ENCODE measurements at regions not wholly inside any gene's neighbourhood (a gene's known extent, or its start where the extent isn't known, plus 50 kb on each side); places are given as distances from the start of the nearest gene placed in this dataset.

DNA sequence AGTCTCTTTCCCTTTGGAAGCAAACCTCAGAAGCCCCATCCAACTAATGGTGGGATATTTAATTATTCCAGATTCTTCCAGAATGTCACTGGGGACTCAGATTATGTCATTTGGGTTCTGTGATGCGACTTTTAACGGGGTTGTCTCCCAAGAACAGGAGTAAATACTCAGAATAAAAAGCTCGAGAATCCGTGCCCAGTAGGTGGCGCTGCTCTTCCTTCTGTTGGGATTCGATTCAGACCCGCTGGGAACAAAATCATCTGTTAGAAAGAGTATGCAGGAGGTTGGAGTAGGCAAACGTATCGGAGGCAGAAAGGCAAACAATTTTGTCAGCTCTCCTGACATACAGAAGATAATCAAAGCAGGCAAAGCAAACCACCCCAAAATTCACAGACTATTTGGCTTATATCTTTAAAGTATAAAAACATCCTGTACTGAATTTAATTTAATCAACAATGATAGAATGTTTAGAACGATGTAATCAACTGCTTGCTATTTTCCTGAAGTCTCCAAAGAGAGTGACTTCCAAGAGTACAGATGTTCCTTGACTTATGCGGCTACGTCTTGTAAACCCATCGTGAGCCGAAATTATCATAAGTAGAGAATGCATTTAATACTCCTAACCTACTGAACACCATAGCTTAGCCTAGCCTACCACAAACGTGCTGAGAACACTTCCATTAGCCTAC, 169.8 kb upstream of the RAI14 start:
- peak; percentile 52 for DNase-seq (ENCODE audit: low spot score)

DNA sequence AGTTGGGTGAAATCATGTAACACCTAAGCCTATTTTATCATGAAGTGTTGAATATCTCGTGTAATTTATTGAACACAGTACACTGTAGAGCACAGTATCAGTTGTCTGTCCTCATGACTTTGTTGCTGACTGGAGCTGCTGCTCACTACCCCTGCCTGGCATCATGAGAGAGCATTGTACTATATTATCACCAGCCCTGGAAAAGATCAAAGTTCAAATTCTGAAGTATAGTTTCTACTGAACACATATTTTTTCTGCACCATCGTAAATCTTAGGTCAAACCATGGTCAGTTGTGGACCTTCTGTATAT, 169.3 kb upstream of the RAI14 start:
- no peak for DNase-seq (ENCODE audit: low spot score)

DNA sequence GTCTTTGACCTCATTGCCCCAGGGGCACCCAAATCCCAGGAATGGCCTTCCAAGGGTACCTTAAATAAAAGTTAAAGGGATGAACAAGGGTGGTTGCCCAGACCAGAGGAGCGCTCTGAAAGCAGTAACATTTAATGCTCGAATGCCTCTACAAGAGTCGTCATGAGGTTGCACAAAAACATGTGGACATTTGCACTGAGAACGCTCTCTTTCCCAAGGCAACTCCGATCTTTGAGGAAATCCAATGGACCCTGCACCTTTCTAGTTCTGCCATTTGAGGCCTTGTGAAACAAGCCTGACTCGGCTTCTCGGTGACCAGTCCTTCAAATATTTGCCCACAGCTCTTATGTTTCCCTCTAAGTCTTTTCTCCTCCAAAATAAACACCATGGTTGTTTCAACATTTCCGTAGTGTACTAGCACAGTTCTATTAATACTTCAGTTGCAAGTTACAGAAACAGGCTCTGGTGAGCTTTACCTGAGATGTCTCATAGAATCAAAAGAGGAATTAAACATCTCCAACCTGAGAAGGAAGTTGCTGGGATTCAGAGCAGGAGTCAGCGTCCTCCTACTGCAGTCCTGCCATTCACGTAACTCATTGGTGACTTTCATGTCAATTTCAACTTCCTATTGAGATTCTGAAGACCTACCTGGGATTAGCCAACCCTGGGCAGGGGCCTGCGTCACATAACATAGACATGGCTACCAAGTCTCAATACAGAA, 168.8 kb upstream of the RAI14 start:
- no peak for DNase-seq (ENCODE audit: low spot score)

DNA sequence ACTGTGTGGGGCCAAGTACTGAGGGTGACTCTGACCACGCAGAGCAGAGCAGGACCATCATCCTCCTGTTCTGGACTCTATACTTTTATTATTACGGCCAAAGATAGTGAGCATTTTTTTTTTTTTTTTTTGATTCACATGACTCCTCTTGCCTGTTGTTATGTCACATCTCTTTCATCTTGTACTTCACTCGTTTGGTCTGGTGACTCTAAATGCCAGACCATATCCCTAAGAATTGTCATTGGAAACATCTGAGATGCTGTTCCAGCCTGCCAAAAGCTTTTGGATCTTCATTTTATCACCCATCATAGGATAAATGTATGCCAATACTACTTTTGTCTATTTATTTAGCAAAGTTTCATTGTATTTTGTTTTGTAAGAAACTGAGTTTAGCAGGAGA, 168.2 kb upstream of the RAI14 start:
- DNase-seq (ENCODE audit: low spot score): no peak

DNA sequence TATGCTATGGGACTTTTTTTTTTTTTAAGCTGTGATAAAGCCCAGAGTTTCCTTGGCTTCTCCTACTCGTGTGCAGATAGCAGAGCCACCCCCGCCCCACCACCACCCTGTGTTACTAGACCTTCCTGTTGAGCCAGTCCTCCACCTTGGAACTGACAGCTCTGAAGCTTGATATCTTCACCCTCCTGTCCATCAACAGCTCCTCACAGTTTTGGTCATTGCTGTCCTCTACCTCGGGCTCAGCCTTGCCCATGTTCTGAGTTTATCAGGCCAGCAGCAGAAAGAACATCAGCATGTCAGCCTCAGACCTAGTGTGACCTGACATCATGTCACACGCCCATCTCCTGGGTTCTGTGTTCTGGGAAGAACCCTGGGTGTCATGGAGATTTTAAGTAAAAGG, 167.1 kb upstream of the RAI14 start:
- no peak for DNase-seq (ENCODE audit: low spot score)

DNA sequence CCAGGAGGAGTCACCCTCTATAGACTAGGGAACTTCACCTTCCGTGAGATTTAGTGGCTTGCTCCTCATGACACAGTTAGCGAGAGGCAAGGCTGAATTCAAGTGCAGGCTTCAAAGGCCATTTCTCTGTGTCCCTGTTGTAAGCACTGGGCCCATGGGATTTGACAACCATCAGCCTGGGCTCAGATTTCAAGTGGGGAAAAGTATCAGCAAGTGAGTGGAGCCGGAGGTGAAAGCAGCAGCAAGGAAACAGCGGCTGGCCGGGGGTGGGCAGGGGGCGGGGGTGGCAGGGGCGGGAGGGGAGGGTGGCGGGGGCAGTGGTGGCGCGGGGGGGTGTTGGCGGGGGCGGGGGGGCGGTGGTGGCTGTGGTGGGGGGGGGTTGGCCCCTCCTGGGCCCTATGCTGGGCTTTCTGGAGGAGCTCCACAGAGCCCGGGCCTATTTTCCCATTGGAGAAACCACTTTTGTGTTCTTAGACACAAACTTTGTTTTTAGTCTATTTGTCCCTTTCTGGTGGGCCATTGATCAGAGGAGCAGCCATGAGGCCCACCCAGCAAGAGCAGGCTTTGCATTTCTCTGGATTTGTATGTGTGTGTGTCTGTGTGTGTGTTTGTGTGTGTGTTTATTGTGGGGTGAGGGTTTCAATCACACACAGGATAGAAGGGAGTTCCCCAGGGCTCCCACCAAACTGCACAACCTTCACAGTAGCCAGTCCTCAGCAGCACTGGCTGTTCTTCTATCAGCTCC, 165.4 kb upstream of the RAI14 start:
- no peak for DNase-seq (ENCODE audit: low spot score)

DNA sequence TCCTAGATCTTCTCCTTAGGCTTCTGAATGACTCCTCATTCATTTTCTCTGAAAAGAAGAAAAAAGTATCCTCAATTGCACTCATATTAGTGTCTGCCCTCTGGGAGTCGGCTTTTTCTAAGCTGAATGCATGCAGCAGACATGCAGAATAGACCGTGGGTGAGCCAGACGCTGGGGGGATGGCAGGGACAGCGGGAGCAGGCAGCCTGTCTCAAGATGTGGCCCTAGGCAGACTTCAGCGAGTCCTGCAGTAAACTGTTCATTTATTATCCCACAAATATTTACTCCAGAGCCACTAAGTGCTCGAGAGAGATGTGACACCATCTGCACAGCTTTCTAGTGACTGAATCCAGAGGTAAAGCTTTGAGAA, 164.9 kb upstream of the RAI14 start:
- no peak for DNase-seq (ENCODE audit: low spot score)

DNA sequence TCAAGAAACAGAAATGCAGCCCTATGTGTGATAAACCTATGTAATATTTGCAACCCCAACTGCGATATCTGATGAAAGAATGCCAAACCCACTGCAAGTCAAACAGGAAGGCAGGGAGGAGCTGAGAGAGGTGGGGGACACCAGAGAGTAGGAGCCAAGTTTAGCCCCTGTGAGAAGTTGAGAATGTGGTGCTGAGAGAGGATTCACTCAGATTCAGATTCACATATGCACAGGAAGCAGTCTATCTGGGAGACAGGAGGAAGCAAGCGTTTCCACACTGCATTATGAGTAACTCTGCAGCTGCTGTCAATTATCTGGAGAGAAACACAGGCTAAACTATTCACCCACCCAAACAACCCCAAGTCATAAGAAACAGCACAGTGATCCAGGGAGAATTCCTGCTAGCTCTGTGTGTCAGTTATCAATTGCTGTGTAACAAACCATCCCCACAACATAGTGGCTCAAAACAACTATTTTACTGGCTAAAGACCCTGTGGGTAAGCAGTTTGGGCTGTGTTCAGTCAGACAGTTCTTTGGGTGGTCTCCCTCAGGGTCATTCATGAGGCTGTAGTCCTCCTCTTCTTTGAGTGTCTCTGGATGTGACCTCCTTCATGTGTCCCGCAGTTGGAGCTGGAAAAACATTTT, 161.9 kb upstream of the RAI14 start:
- DNase-seq (ENCODE audit: low spot score): no peak

DNA sequence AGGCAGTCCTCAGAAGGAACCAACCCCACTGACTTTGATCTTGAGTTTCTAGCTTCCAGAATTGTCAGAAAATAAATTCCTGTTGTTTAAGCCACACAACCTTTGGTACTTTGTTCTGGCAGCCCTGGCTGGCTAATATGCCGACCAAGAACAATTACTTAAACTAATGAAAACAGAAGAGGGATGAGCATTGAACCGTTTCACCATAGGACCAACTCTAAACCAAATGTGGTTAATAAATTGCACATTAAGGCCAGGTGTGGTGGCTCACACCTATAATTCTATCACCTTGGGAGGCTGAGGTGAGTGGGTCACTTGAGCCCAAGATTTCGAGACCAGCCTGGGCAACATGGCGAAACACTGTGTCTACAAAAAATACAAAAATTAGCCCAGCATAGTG, 160.9 kb upstream of the RAI14 start:
- no peak for DNase-seq (ENCODE audit: low spot score)

DNA sequence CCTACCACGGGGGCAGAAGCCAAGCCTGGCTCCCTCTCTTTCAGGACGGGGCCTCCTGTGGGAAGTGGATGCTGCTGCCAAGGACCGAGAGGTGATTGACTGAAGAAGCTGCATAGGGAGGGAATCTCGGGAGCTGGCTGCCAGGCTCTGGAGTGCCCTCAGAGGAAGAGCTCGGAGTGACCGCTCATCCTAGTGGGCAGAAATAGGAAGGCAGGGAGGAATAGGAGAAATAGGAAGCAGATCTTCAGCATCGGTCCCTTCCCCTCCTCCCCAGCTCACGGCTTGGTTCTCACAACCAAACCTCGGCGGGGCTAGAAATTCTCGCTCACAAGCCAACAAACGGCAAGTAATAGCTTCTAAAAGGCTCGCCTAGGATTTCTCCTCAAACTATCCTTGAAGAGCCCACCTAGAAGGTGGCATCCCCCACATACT, 159.9 kb upstream of the RAI14 start:
- no peak for DNase-seq (ENCODE audit: low spot score)

DNA sequence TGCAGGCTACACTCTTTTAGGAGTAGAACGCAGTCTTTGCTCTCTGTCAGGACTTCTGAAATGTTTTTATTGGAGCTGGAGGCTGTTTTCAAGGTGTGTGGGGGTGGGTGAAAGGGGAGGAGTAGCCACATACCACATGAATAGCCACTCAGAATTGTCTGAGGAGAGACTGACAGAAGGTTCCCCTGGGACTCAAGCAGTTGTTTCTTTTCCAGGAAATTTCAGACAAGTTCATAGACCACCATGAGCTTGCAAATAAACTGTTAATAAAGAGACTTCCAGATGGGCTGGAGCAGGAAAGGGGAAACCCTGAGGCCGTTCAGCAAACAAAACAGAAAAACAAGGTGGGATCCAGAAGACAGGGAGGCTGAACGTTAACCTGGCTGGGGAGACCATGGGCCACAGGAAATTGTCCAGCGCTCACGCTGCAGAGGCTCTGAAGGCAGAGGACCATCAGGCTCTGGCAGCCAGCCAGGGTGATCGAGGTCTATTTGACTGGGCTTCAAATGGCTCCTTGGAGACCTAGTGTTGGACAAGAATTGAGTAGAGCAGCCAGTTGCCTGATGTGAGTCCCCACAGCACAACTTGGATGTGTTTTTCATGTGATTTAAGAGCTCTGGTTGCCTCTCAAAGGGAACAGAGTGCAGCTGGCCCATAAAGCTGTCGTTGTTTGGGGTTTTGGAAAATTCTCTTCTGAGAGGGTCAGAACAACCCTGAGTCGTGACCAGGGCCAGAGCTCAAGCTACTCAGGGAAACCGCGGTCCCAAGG, 159.2 kb upstream of the RAI14 start:
- DNase-seq (ENCODE audit: low spot score): no peak

DNA sequence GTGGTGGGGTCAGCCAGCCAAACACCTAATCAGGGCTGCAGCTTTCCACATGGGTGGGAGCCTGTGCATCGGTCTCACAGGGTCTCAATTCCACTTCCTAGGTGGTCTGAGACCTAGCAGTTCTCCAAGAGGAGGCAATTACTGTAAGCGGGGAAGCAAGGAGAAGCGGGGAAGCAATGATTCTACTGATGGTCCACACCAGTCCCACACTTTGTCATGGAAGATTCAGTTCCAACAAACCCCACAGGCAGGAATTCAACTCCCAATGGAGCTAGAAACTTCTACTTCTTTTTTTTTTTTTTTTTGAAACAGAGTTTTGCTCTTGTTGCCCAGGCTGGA, 158.7 kb upstream of the RAI14 start:
- no peak for DNase-seq (ENCODE audit: low spot score)

DNA sequence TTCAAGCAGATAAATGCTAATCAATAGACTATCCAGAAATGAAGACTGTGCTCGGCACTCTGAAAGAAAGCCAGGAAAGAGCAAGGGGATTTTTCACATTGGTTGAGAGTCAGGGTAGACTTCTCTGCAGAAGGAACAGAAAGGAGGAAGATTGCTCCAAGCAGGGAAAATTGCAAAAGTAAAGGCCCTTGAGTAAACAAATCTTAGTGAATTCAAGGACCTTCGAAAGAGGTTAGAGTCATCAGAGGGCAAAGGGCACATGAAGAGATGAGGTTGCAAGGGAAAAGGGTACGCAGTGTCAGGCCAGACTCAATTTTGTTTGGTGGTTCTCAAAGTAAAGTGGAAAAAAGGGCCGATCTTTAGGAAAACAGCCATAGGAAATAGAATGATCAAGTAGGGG, 157.6 kb upstream of the RAI14 start:
- DNase-seq (ENCODE audit: low spot score): no peak

DNA sequence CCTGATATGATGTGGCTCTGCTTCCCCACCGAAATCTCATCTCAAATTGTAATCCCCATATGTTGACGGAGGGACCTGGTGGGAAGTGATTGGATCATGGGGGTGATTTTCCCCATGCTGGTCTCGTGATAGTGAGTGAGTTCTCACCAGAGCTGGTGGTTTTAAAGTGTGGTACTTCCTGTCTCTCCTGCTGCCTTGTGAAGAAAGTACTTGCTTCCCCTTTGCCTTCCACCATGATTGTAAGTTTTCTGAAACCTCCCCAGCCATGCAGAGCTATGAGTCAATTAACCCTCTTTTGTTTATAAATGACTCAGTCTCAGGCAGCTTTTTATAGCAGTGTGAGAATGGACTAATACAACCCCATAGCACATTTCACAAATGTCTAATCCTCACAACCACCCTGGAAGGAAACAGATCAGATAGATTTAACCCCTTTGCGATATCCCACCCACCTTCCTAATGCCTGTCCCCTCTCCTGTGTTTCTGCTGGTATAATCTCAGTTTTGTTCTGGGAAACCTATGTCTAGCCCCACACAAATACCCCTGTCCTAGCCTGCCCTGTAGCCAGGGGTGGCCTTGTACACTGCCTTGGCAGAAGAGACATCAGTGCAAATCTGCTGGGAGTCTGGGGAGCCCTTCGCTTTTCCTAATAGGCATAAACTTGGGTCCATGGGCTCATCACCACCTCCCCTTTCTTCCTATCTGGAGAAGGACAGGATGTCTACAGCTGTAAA, 157.0 kb upstream of the RAI14 start:
- no peak for DNase-seq (ENCODE audit: low spot score)

DNA sequence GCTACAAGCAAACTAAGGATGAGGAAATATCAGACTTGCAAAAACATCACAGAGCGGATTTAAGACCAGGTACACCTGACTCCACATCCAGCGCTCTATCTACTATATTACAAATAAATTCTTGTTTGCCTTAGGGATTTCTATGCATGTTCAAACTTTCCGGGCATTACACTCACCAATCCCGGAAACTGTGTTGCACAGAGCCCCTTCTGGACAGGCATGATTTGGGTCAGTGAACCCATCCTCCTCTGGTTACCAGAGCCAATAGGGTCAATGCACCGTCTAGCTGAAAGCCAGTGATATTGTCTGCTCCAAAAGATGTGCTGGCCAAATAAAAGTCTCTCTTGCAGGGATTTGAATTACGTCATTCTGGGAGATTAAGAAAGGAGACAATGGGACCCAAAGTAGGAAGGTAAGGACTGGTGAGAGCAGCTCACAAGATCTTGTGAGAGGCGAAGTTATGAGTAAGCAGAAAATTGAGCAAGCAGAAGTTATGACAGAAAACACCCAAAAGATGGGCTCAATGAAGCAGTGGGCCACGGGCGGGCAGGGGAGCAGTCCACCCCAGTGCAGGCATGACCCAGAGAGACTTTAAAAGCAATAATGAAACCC, 155.8 kb upstream of the RAI14 start:
- no peak for DNase-seq (ENCODE audit: low spot score)

DNA sequence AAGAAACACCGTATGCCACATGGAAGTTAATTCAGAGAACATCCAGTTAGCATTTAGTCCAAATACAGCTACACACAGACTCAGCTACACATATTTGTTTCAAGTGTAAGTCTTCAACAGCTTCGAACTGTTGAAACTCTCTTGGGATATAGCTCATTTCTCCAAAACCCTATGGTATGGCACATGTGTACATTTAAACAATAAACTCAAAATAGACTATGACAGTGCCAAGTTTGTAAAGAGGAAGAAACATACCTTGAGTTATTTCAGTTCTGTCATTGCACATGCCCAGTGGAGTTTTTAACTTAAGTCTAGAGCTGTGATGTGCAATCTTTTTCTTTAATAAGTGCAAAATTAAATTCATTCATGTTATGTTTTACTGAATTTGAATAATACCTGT, 155.1 kb upstream of the RAI14 start:
- no peak for DNase-seq (ENCODE audit: low spot score)

DNA sequence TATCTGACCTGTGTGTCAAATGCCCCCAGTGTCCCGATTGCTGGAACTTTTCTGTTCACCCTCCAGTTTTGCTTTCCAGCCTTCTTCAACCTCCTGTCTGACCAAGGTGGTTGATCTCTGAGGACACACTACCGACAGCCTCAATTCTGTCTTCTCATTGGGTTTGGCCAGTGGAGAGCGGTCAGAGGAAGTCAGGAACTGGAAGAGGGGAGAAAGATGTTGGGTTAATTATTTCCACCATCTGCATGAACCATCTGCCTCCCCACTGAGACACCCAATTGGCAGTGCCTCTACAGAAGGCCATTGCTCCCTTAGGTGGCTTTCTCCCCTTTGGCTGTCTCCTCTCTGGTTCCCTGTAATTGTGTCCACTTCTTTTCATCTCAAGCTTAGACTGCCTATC, 154.3 kb upstream of the RAI14 start:
- no peak for DNase-seq (ENCODE audit: low spot score)

DNA sequence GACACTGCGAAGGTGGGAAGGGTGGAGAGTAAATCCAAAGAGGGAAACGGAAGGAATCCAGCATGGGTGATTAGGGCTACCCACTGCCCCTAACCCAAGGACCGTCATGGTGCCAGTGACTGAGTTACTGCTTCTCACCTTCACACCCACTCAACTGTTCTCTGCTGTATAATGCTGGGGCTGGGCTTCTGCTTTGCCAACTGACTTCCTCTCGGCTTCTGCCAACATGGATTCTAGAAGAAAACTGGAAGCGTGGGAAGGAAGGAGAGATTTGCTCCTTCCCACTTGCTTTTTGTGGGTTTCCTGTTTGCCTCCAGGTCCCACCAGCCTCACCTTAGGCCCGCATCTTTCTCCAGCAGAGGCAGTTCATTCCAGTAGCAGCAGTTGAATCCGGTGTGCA, 153.5 kb upstream of the RAI14 start:
- DNase-seq (ENCODE audit: low spot score): no peak

DNA sequence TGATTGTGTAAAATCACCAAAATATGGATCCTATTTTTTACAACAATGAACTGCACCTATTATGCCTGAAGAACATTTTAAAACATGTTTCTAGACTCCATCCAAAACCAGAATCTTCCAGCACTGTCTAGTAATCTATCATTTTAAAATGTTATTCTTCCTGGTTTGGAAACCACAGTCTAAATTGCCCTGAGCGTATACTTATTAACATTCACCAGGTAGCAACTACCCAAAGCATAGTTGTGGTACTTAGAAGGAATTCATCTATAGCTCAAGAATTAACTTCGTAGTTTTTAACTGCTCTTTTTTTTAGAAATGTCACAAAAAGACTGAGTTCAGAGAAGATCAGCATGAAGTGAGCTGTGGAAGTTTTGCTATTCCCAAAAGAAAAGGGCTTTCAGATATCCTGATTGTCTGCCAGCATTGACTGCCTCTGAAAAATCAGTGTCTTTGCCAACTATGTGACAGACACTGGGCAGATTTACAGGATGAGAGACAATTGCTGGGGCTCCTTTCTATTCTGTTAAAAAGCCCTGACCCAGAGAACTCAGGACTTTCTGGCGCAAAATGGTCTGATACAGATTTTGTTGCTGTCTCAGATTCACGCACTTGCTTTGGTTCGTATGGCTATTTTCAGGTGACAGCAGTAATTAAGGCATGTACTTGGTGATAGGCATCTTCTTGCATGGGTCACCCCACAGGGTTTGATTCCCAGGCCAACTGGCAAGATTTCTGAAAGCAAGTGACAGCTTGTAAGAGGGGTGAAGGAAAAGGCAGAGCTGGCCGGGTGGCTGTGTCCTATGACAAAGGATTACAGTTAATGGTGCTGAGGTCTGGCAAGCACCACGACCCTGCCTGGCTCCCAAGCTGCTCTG, 152.5 kb upstream of the RAI14 start:
- DNase-seq (ENCODE audit: low spot score): no peak

DNA sequence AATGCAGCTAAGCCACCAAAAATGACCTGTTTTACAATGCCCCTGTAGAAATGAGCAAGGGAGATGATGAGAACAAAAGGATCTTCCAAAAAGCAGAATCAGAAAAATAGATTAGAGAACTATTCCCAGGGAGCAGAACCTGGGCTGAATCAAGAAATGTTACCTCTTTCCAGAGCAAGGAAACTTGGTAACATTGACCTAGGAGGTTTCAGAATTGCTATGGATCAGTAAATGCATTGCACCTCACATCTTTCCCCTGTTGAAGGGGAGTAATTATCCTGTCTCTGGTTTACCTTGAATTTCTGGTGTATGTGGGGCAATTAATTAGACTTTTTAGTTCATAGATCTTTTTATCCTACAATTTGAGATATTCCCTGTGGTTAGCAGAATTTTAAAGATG, 151.2 kb upstream of the RAI14 start:
- DNase-seq (ENCODE audit: low spot score): no peak
